Panc1 (cell line): ENCODE measurements at regions not wholly inside any gene's neighbourhood (a gene's known extent, or its start where the extent isn't known, plus 50 kb on each side); places are given as distances from the start of the nearest gene placed in this dataset.

Source experiments
- ATAC-seq: fragments of 200-7000 bp; cut with Tn5 transposase; 2 replicates; pipeline ENCODE4 v1.9.1; 2020; ENCODE audit warnings: mild to moderate bottlenecking, moderate library complexity
- BruUV-seq: library from RNA; stranded (reverse); fragments of 400-500 nt; replicated peaks from 2 replicates; lab custom pipeline; 2021; lab: Mats Ljungman, UMichigan
- CTCF ChIA-PET: fragments of 300-600 bp; sonication (Branson Sonifier 250); formaldehyde crosslinking; loops from one replicate; lab custom pipeline; 2022; ENCODE audit warnings: antibody characterized with exemption; lab: Charles Lee
- POLR2A ChIA-PET: fragments of 300-600 bp; sonication (Branson Sonifier 250); formaldehyde crosslinking; loops from one replicate; lab custom pipeline; 2022; ENCODE audit warnings: antibody characterized with exemption; lab: Charles Lee
- DNase-seq: peaks from one replicate; pipeline ENCODE4 v3.0.0-alpha.2; 2010; ENCODE audit warnings: low read depth, low spot score
- H3K27ac ChIP-seq: 2 replicates; pipeline ENCODE4 v1.5.1; 2011; ENCODE audit warnings: mild to moderate bottlenecking, low read length, inconsistent platforms
- H3K27me3 ChIP-seq: fragments of 200-500 bp; sonication (Bioruptor generic); 2 replicates; pipeline ENCODE4 v1.6.0; 2014; ENCODE audit warnings: low read length, inconsistent platforms; ENCODE audit not compliant: control insufficient read depth, insufficient read depth
- H3K36me3 ChIP-seq: fragments of 200-500 bp; sonication (Bioruptor generic); 2 replicates; pipeline ENCODE4 v1.5.1; 2014; ENCODE audit warnings: inconsistent platforms, mild to moderate bottlenecking, low read length, moderate library complexity; ENCODE audit not compliant: control insufficient read depth, insufficient read depth
- H3K4me1 ChIP-seq: 2 replicates; pipeline ENCODE4 v1.5.1; 2011; ENCODE audit warnings: inconsistent platforms, mild to moderate bottlenecking, low read length, moderate library complexity; ENCODE audit not compliant: control insufficient read depth, insufficient read depth
- H3K4me3 ChIP-seq, 2 experiments: 2 replicates each; pipeline ENCODE4 v1.5.1; 2011 to 2012; ENCODE audit warnings: low read depth in 2 of 2, low read length in 2 of 2, mild to moderate bottlenecking in 2 of 2, inconsistent platforms in 1 of 2, moderate library complexity in 1 of 2
- H3K9me3 ChIP-seq: fragments of 200-500 bp; sonication (Bioruptor generic); 2 replicates; pipeline ENCODE4 v1.5.1; 2014; ENCODE audit warnings: low read depth, mild to moderate bottlenecking, inconsistent platforms, low read length, moderate library complexity; ENCODE audit not compliant: control insufficient read depth, insufficient read depth
- POLR2AphosphoS5 ChIP-seq: IDR thresholded peaks from 2 replicates; pipeline ENCODE4 v1.6.1; 2012; ENCODE audit warnings: mild to moderate bottlenecking, low read depth, low read length, moderate library complexity
- SIN3A ChIP-seq: IDR thresholded peaks from 2 replicates; pipeline ENCODE4 v1.6.1; 2012; ENCODE audit warnings: low read depth, mild to moderate bottlenecking, low read length, moderate library complexity, borderline replicate concordance; ENCODE audit not compliant: insufficient read depth
- TCF7L2 ChIP-seq: IDR thresholded peaks from 2 replicates; pipeline ENCODE4 v1.6.1; 2011; ENCODE audit warnings: mild to moderate bottlenecking, low read depth, low read length, inconsistent platforms
- in situ Hi-C: cut with HindIII; loops from 2 replicates; pipeline ENCODE4 v1.10.0; 2016; ENCODE audit warnings: low sequenced_read_pairs, low pct_unique_long_range_greater_than_20kb
- intact Hi-C: fragments of 100-400 bp; cut with micrococcal nuclease; formaldehyde crosslinking; loops from one replicate; pipeline ENCODE4 v1.10.0; 2022; ENCODE audit not compliant: unreplicated experiment
- TF ChIP-seq, protein P1 (sequence below): fragments of 450-650 bp; IDR thresholded peaks from 2 replicates; pipeline ENCODE4 v1.5.1; 2017; ENCODE audit warnings: mild to moderate bottlenecking
- TF ChIP-seq, protein P2 (sequence below), 2 experiments: IDR thresholded peaks; 2 replicates each; pipeline ENCODE4 v1.6.1; 2011 to 2012; ENCODE audit warnings: low read depth in 2 of 2, control low read depth in 1 of 2, low read length in 1 of 2, mild to moderate bottlenecking in 1 of 2, moderate library complexity in 1 of 2; ENCODE audit not compliant: insufficient read depth in 1 of 2

DNA sequence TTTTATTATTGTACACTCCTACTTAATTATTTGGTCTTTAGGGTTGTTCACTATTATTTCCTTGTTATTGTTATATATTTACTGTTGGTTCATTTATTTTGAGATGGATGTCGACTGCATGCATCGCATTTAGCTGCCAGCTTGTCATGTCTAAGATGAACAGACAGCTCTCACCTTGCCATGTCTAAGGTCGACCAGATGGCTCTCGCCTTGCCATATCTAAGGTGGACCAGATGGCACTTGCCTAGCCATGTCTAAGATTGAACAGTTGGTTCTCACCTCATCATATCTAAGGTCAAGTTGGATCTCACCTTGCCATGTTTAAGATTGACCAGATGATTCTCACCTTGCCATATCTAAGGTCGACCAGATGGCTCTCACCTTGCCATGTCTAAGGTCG lies 1440.9 kb downstream of the UQCRFS1 start:
- POLR2A ChIA-PET = no interaction called here
- H3K27me3 ChIP-seq = no peaks in the 10 kb centered on the region
- H3K27ac ChIP-seq = no peak overlapping the region
- BruUV-seq = no TSS peak
- CTCF ChIA-PET = no interaction called here
- intact Hi-C loops (no loop called here), in situ Hi-C loops (no loop called here)
- peaks cover 48% of the 10 kb centered on the region for H3K9me3 ChIP-seq
- DNase-seq (no peak), ATAC-seq (no peak)
- H3K36me3 ChIP-seq = no peaks in the 10 kb centered on the region; the same call in 1 of the 2 replicates
- TF ChIP-seq SIN3A = no peak
- no peak for TF ChIP-seq POLR2AphosphoS5
- TF ChIP-seq, protein P1, sequence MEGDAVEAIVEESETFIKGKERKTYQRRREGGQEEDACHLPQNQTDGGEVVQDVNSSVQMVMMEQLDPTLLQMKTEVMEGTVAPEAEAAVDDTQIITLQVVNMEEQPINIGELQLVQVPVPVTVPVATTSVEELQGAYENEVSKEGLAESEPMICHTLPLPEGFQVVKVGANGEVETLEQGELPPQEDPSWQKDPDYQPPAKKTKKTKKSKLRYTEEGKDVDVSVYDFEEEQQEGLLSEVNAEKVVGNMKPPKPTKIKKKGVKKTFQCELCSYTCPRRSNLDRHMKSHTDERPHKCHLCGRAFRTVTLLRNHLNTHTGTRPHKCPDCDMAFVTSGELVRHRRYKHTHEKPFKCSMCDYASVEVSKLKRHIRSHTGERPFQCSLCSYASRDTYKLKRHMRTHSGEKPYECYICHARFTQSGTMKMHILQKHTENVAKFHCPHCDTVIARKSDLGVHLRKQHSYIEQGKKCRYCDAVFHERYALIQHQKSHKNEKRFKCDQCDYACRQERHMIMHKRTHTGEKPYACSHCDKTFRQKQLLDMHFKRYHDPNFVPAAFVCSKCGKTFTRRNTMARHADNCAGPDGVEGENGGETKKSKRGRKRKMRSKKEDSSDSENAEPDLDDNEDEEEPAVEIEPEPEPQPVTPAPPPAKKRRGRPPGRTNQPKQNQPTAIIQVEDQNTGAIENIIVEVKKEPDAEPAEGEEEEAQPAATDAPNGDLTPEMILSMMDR = no peak
- no peak for TF ChIP-seq TCF7L2
- TF ChIP-seq, protein P2, sequence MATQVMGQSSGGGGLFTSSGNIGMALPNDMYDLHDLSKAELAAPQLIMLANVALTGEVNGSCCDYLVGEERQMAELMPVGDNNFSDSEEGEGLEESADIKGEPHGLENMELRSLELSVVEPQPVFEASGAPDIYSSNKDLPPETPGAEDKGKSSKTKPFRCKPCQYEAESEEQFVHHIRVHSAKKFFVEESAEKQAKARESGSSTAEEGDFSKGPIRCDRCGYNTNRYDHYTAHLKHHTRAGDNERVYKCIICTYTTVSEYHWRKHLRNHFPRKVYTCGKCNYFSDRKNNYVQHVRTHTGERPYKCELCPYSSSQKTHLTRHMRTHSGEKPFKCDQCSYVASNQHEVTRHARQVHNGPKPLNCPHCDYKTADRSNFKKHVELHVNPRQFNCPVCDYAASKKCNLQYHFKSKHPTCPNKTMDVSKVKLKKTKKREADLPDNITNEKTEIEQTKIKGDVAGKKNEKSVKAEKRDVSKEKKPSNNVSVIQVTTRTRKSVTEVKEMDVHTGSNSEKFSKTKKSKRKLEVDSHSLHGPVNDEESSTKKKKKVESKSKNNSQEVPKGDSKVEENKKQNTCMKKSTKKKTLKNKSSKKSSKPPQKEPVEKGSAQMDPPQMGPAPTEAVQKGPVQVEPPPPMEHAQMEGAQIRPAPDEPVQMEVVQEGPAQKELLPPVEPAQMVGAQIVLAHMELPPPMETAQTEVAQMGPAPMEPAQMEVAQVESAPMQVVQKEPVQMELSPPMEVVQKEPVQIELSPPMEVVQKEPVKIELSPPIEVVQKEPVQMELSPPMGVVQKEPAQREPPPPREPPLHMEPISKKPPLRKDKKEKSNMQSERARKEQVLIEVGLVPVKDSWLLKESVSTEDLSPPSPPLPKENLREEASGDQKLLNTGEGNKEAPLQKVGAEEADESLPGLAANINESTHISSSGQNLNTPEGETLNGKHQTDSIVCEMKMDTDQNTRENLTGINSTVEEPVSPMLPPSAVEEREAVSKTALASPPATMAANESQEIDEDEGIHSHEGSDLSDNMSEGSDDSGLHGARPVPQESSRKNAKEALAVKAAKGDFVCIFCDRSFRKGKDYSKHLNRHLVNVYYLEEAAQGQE (IDR thresholded peaks at IDR 0.05; ENCODE audit: insufficient read depth in 1 of 2, low read depth in 2 of 2, low read length in 1 of 2) = no peak
- no peaks in the 10 kb centered on the region for H3K4me1 ChIP-seq
- H3K4me3 ChIP-seq = no peak overlapping the region

DNA sequence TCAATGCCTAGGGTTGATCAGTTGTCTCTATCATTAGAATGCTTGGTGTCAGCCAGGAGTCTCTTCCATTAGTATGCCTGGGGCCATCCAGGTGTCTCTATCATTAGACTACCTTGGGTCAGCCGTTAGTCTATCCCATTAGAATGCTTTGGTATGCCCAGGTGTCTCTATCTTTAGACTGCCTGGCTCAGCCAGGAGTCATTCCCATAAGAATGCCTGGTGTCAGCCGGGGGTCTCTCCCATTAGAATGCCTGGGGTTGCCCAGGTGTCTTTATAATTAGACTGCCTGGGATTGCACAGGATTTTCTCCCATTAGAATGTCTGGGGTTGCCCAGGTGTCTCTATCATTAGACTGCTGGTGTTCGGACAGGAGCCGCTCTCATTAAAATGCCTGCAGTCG lies 1442.9 kb downstream of the UQCRFS1 start:
- Histone ChIP-seq H3K27ac (no peak overlapping the region), H3K4me3 (no peak overlapping the region), H3K4me1 (no peaks in the 10 kb centered on the region), H3K36me3 (no peaks in the 10 kb centered on the region; the same call in 1 of the 2 replicates), H3K27me3 (no peaks in the 10 kb centered on the region), H3K9me3 (peaks cover 35% of the 10 kb centered on the region)
- no peak for DNase-seq
- POLR2A ChIA-PET = no interaction called here
- ATAC-seq = no peak
- in situ Hi-C loops = no loop called here
- TF ChIP-seq SIN3A (no peak), TCF7L2 (no peak)
- no TSS peak for BruUV-seq
- CTCF ChIA-PET = no interaction called here
- intact Hi-C loops = no loop called here

DNA sequence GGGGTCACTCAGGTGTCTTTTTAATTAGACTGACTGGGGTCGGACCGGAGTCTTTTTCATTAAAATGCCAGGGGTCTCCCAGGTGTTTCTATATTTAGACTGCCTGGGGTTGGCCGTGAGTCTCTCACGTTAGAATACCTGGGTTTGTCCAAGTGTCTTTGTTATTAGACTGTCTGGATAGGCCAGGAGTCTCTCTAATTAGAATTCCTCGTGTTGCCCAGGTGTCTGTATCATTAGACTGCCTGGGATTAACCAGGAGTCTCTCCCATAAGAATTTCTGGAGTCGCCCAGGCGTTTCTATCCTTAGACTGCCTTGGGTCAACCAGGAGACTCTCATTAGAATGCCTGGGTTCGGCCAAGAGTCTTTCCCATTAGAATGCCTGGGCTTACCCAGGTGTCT lies 1445.7 kb downstream of the UQCRFS1 start:
- no TSS peak for BruUV-seq
- intact Hi-C loops (no loop called here), in situ Hi-C loops (no loop called here)
- H3K27me3 ChIP-seq = no peaks in the 10 kb centered on the region
- no peaks in the 10 kb centered on the region for H3K36me3 ChIP-seq
- H3K4me1 ChIP-seq = no peaks in the 10 kb centered on the region
- peaks cover 8% of the 10 kb centered on the region; the same call in 1 of the 2 replicates for H3K9me3 ChIP-seq
- ATAC-seq (no peak), DNase-seq (no peak)
- no peak overlapping the region for H3K27ac ChIP-seq
- CTCF ChIA-PET = no interaction called here
- no peak overlapping the region for H3K4me3 ChIP-seq
- TF ChIP-seq, protein P1 = no peak
- no peak for TF ChIP-seq POLR2AphosphoS5
- no peak for TF ChIP-seq TCF7L2
- TF ChIP-seq SIN3A = no peak
- TF ChIP-seq, protein P2 (IDR thresholded peaks at IDR 0.05; ENCODE audit: insufficient read depth in 1 of 2, low read depth in 2 of 2, low read length in 1 of 2) = no peak
- POLR2A ChIA-PET = no interaction called here
